HG03108 (cell line): ENCODE measurements at regions not wholly inside any gene's neighbourhood (a gene's known extent, or its start where the extent isn't known, plus 50 kb on each side); places are given as distances from the start of the nearest gene placed in this dataset.

ENCODE experiments used
- ATAC-seq: cut with Tn5 transposase; IDR thresholded peaks from one replicate; pipeline ENCODE4 v1.9.1; 2021; ENCODE audit warnings: moderate library complexity; ENCODE audit not compliant: unreplicated experiment

DNA sequence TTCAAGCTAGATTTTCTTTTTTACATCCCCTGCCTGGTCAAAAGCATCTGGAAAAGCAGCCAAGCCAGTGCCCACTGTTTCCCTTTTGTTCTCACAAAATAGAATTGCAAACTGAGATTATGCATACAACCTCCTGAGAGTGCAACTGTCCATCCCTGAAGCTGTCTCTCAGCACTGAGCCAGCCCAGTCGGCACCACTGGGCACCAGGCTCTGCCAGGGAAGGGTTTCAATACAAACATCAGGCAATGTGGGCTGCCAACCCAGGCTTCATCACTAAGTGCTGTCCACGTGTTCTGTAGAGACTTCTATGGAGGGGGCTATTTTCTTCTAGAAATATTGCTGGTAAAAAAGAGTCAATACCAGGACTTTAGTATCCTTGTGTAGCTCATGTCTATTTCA, 356.3 kb upstream of the TBL1XR1 start:
- no peak for ATAC-seq

DNA sequence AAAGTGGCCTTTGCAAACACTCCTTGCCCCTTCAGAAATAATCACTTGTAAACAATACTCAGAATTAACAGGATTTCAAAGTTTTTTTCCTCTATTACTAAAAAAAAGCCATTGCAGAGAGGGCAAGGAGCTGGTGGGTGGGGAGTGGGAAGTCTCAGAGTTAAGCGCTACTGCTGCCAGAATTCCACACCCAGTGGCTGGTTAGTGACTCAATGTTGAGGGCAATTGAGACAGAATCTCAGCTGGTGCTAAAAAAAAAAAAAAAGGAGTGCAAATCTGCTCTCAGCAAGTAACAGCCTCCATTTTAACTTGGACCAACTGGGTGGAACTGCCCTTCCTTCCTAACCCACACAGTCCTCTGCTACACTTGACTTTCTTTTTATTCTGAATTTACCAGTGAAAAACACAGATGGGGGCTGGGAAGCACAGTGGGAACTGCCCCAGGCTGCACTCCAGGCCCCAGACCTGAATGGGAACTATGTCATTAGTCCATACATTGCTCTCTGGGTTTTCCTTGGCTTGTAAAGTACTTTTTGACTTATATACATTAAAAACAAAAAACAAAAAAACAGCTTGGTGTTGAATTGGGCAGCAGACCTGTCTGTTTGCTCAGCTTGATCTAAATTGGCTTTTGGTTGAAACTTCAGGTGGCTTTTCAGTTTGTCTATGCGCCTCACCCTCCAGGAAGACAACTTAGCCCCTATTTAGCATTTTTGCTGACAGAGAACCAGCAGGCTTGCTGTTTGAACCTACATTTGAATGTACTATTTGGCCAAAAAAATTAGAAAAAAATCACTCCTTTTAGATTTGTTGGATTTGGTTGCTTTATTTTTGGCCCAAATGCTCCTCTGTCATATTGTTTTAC, 357.8 kb upstream of the TBL1XR1 start:
- no peak for ATAC-seq

DNA sequence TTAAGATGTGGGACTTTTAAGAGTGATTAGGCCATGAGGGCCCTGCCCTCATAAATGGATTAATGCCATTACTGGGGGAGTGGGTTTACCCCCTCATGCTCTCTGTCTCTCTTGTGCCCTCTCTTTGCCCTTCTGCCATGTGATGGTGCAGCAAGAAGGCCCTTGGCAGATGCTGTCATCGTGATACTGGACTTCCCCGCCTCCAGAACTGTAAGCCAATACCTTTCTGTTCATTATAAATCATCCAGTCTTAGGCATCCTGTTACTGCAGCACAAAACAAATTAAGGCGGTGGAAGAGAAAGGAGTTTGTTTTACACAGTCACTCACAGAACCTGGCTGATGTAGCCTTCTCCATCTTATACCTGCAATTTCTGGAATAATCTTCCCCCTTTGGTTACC, 360.3 kb upstream of the TBL1XR1 start:
- ATAC-seq: no peak

DNA sequence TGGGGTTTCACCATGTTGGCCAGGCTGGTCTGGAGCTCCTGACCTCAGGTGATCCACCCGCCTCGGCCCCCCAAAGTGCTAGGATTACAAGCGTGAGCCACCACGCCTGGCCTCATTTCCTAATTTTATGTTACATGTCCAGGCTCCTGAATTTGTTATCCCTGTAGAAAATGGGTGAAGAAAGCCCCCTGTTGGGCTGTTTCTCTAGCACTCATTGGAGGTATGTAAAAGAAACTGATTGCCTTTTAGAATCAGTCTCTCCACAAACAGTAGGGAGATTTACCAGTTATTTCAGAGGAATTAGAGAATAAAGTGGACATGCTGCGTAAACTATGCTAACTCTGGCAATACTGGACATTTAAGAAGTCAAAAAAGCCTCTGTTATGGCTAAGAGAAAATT, 364.1 kb upstream of the TBL1XR1 start:
- no peak for ATAC-seq

DNA sequence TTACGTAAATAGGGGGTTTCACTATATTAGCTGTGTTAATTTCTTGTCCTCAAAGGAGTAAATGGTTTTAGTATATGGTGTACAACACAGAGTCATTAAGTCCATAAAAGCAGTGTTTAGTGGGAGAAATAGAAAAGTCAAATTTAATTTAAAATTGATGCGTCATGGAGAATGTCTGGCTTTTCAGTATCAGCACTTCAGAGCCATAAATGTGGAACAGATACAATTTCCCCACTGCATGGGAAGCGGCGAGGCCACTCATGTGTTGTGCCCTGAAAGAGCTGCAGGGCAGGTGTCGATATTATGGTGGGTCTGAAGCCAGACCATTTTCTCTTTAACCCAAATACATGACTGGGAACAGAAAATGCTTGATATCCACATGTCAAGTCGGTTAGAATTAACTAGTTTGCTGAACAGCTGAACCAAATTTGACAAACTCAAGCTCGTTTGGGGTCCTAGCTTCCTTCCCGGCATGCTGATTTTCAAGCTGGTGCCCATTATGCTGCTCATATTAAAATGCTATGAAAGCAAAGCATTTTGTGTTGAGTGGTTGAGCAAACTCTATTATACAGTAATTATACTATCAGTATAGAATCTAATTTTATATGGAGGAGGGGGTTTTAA, 364.6 kb upstream of the TBL1XR1 start:
- no peak for ATAC-seq

DNA sequence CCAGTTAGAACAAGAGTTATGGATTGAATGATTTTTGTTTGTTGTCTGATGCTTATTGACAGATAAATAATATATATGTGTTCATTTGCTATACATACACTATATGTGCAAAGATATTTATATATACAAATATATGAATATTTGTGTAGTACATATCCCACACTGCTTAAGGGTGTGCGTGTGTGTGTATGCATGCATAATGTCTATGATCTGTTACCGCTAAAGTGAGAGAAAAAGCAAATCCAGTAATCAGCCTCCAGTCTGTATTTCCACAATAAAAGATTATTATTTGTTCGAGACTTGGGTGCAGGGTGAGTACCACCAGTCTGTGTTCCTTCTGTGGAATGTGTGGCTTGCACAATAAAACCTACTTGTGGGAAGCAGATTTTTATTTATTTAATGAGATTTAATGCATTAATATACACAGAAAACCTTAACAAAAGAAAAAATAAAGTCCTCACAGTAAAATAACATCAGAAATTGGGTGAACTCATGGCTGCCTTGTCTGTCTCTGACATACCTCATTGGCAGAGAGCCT, 366.0 kb upstream of the TBL1XR1 start:
- ATAC-seq: no peak

DNA sequence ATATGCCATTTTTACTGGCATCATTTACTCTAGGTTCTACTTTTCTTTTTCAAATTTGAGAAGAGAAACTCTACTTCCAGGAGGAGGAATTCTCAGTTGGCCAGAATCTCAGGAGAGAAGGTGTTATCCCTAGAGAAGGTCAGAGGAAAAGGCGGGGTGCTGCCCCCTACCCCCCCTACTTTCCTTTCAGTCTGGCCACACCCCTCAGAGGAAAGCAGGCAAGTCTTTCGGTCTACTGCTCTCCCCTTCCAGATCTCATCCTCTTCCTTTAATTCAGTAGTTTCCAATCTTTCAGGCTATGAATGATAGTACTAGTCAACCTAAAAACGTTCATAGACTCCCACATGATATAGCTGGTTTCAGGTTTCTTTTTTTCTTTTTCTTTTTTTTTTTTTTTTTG, 366.5 kb upstream of the TBL1XR1 start:
- ATAC-seq: no peak

DNA sequence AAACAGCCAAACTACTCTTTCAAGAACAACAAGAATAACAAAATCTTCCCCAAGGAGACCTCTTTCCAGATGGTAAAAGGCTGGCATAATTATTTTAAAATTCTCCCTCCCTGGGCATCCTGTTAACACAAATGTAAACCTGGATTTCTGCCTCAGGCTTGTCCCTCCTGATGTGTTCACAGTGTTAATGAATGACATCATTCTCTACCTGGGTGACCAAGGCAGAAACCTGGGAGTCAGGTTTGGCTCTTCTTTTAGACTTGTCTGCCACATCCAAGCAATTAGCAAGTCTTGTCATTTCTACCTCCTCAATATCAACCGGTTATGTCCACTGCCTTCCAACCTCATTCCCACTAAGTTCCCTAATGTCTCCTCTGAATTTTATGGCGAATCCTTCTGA, 368.7 kb upstream of the TBL1XR1 start:
- ATAC-seq: no peak

DNA sequence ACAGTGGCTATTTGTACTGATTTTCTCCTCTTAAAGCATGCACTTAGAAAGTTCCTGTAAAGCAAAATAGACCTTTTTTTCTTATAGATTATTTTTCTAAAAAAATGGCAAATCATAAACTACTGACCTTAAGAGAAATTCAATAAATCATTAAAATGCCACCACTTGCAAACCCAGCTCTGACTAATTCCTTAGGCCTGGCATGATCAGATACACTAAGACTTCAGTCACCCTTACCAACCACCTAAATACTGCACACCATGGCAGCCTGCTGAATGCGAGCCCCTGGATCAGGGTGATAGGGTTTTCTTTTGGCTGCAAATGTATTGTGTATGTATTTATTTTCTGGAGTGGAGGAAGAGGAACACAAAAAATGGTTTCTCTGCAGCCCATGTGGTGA, 370.6 kb upstream of the TBL1XR1 start:
- no peak for ATAC-seq

DNA sequence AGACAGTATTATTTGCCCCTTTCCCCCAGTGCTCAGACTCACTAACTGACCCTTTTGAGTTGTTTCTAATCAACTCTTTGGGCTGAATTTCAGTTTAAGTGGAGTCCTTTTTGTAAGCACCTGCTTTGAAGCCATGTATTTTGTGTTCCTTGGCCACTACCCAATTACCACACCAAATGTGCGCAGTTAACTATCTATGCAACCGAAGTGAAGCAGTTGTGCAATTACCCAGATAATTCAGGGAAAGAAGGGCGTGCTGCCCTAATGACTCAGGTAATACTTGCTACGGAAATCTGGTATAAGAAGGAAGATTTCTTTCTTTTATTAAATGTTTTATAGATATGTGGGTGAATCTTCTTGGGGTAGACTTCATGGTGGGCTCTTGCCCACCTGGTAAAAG, 371.9 kb upstream of the TBL1XR1 start:
- ATAC-seq: no peak

DNA sequence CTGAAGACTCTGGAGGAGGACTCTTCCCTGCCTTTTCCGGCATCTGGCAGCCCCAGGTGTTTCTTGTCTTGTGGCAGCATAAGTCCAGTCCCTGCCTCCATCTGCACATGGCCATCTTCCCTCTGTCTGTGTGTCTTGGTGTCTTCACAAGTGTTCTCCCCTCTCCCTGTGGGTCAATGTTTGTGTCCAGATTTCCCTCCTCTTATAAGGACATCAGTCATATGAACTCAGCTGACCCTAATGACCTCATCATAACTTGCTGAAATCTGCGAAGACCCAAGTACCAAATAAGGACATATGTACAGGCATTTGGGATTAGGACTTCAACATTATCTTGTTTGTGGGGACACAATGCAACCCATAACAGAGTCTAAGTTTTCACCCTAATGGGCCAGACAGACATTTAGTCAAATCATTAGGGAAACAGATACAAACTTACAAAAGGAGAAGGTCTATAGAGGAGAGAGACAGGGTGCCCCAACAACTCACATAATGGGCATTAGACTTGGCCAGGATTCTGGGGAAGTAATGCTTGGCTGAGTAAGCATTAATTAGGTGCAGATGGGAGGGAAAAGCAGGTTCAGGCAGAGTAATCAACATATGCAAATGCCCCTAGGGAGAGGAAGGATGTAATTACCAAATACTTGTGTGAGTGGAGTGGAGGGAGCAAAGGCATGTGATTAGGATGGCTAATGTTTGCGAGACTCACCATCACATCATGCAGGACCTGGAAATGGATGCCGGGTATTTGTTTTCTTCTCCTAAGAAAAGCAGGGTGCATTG, 372.8 kb upstream of the TBL1XR1 start:
- no peak for ATAC-seq

DNA sequence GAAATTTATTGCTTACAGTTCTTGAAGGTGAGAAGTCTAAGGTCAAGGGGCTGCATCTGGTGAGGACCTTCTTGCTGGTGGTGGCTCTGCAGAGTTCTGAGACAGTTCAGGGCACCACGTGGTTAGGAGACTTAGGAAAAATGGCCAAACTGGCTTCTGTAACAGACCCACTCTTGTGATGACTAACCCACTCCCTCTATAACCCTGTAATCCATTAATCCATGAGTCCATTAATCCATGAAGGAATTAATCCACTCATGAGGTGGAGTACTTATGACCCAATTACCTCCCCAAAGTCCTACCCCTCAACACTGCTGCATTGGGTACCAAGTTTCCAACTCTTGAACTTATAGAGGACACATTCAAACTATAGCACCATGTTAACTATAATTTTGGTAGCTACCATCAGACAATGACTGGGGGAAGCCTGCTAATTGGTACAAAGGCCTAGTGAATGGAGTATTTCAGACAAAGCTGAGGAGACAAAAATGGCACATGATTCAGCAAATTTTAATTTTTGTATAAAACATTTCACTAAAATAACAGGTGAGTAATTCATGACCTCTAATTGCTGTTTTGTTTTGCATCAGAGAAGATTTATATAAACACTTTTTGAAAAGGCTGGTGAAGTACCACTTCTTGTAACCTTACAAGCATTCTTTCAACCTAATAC, 374.1 kb upstream of the TBL1XR1 start:
- no peak for ATAC-seq

DNA sequence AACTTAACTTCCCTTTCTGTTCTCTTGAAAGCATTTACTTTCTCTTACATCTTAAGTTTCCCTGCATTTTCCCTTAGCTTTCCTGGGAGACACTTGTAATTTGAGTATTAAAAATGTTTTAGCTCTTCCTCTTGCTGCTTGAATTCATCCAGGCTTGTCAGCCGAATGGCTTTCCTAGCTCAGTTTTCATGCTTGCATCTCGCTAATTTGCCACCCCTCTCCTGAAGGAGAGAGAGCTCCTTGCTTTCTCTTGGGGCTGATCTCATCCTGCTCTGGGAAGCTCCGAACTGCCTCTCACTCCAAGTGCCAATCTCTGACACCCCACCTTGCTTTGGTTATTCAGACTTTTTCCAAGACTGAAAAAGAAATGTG, 374.6 kb upstream of the TBL1XR1 start:
- ATAC-seq: no peak

DNA sequence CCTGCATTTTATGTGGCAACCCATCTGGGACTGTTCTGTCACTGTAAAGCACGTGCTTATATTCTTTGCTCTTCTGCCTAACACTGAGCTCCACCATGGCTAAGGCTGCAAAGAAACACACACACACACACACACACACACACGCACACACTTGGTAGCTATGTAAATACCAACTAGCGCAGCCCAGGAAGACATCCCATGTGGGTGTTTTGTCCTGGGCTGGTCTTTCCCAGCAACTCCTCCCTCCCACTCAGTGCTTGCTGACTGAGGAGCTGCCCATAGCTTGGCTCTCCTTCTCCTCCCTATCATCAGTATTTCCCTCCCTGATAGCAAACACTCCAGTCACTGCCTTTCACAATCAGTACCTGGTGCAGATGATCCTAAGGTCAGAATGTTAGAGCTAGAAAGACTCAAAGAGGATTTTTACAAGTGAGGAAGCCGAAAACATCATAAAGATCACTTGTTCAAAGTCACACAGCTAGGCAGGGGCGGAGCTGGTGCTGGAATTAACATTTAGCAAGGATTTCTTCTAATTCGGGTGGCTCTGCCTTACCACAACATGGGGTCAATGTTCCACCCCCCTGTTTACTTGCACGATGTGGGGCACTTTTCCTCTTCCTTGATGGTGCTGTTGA, 377.1 kb upstream of the TBL1XR1 start:
- no peak for ATAC-seq

DNA sequence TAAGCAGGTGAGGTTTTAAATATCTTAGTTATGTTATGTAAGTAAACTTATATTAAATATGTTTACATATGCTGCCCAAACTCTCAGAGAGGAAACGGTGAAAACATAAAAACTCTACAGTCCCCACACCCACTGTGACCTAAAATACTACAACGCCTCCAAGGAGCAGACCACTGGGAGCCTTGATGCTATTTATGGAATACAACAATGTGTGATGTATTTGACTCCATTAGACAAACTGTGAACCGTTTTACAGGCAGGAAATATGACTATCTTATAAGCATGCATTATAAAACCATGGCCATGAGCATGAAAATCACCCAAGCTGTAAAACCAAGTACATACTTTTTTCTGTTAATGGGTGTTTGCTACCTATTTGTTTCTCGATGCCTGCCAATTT, 379.5 kb upstream of the TBL1XR1 start:
- ATAC-seq: no peak

DNA sequence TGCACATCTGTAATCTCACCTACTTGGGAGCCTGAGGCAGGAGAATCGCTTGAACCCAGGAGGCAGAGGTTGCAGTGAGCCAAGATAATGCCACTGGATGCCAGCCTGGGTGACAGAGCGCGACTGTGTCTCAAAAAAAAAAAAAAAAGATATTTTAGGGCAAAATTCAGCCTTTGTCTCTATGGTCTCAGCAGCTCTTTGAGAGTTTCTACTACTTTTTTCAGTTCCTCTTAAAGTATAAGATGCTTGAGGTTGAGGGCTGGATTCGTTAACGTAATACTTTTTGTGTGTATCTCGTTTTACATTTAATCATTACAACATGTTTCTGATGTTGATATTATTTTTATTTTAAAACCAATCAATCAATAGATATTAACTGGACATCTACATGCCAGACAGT, 381.2 kb upstream of the TBL1XR1 start:
- ATAC-seq: no peak

DNA sequence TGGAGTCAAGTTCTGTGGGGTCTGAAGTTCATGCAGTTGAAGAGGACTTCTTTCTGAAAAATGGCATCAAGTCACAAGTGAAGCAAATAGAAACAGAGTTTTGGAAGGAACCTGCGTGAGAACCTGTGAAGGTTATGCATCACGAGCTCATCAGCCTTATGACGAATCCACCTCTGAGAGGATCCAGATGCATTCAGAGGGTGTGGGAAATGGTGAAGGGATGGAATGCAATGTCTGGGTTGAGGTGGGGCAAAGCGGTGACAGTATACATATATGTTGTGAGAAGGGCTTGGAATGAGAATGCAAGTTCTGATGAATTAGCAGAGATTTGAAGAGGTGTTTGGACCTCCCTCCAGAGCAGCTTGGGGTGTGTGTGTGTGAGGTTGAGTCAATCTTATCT, 382.1 kb upstream of the TBL1XR1 start:
- ATAC-seq: no peak

DNA sequence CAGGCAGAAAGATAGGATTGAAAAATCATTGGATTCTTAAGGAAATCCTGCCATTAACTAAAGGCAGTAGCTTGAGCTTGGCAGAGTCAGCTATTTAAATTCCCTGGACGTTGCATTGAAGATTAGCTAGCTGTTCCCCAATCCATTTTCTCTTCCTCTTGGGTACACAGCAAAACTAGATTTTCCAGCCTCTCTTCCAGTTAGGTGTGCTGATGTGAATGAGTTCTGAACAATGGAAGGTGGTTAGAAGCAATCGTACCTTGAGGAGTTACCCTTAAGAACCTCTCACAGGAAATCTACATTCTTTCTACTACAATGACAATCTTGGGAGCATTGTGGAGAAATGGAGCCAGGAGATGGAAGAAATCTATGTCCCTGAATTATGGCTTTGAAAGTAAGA, 383.2 kb upstream of the TBL1XR1 start:
- ATAC-seq: no peak

DNA sequence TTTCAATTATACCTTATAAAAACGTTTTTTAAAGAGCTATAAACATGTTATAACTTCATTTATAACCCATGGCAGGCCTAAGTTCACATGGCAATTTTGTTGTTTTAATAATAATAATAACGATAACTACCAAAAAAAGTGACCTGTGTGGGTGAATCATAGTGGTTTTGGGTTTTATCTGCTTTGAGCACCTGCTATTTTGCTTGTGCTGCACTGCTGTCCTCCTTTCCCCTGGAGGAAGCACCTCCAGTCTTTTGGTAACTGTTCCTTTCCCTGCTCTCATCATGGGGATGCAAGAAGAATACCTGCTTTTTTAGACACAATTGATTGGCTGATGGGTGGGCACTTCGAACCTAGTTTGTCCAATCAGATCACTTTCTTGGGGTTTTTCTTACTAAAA, 388.0 kb upstream of the TBL1XR1 start:
- ATAC-seq: no peak

DNA sequence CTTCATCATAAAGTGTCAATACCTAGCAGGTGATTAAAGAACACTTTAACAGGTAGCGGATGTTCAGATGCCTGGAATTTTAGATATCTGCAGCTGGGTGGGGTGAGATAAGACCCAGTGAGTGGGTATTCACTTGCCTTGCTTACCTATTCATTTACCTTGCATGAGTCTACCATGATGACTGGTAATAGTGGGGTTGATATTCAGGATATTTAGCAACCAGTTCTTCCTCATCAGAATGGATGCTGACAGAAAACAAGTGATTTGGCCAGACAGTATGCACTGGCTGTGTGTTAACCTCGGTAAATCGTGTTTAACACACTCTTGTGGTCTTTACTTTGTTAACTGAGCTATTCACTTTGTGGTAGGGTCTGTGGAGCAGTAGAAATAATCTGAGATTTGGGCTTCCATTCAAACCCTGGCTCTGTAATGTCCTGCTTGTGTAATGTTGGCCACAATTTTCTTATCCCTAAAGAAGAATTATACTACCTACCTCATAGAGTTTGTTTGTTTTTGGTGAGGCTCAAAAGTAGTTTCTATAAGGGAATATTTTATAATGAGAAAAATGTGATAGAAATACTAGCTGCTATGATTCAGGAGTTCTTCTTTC, 391.9 kb upstream of the TBL1XR1 start:
- no peak for ATAC-seq
